T-helper 1 cell treated with Interleukin-12 subunit alpha and Interleukin-12 subunit beta and Interleukin-4 antibody, amounts not matched to agents 30 μg/mL and 1 μg/mL, for 36 hours (primary cell): ENCODE measurements at regions not wholly inside any gene's neighbourhood (a gene's known extent, or its start where the extent isn't known, plus 50 kb on each side); places are given as distances from the start of the nearest gene placed in this dataset.

Experiments used
- H3K27ac Mint-ChIP-seq: one replicate; pipeline ENCODE4 v1.8.0; 2021; ENCODE audit warnings: mild to moderate bottlenecking, mixed read lengths
- H3K27me3 Mint-ChIP-seq: one replicate; pipeline ENCODE4 v1.8.0; 2021; ENCODE audit warnings: low read depth, mixed read lengths
- H3K36me3 Mint-ChIP-seq: one replicate; pipeline ENCODE4 v1.8.0; 2021; ENCODE audit warnings: low read depth, mixed read lengths
- H3K4me1 Mint-ChIP-seq: one replicate; pipeline ENCODE4 v1.8.0; 2021; ENCODE audit warnings: low read depth, mixed read lengths
- H3K4me3 Mint-ChIP-seq: one replicate; pipeline ENCODE4 v1.8.0; 2021; ENCODE audit warnings: mild to moderate bottlenecking, moderate library complexity, mixed read lengths
- H3K9me3 Mint-ChIP-seq: one replicate; pipeline ENCODE4 v1.8.0; 2021; ENCODE audit warnings: mixed read lengths

- Mint-ChIP-seq H3K4me3 (no peak overlapping the region), H3K27ac (no peak overlapping the region), H3K9me3 (no peaks in the 10 kb centered on the region), H3K36me3 (no peaks in the 10 kb centered on the region), H3K4me1 (no peaks in the 10 kb centered on the region), H3K27me3 (no peaks in the 10 kb centered on the region)
Observed at GRCh38 chr9:81234924-81235610, 454.3 kb downstream of the TLE1 start.

- no peaks in the 10 kb centered on the region for H3K4me1 Mint-ChIP-seq
- no peaks in the 10 kb centered on the region for H3K27me3 Mint-ChIP-seq
- H3K4me3 Mint-ChIP-seq = no peak overlapping the region
Observed at GRCh38 chr9:81231011-81231410, 458.3 kb downstream of the TLE1 start.

GRCh38 chr9:81227507-81228245, 461.7 kb downstream of the TLE1 start:
- no peaks in the 10 kb centered on the region for H3K4me1 Mint-ChIP-seq
- no peaks in the 10 kb centered on the region for H3K27me3 Mint-ChIP-seq
- no peak overlapping the region for H3K4me3 Mint-ChIP-seq
- no peaks in the 10 kb centered on the region for H3K36me3 Mint-ChIP-seq
- no peaks in the 10 kb centered on the region for H3K9me3 Mint-ChIP-seq
- H3K27ac Mint-ChIP-seq = no peak overlapping the region

More at GRCh38 chr9:81231011-81231410, 458.3 kb downstream of the TLE1 start:
- Mint-ChIP-seq H3K9me3 (no peaks in the 10 kb centered on the region), H3K36me3 (no peaks in the 10 kb centered on the region), H3K27ac (no peak overlapping the region)

- no peaks in the 10 kb centered on the region for H3K36me3 Mint-ChIP-seq
- no peak overlapping the region for H3K27ac Mint-ChIP-seq
- no peaks in the 10 kb centered on the region for H3K4me1 Mint-ChIP-seq
- no peaks in the 10 kb centered on the region for H3K27me3 Mint-ChIP-seq
- no peak overlapping the region for H3K4me3 Mint-ChIP-seq
- no peaks in the 10 kb centered on the region for H3K9me3 Mint-ChIP-seq
Observed at GRCh38 chr9:81225596-81225995, 463.8 kb downstream of the TLE1 start.

- no peaks in the 10 kb centered on the region for H3K9me3 Mint-ChIP-seq
- no peak overlapping the region for H3K27ac Mint-ChIP-seq
- no peaks in the 10 kb centered on the region for H3K4me1 Mint-ChIP-seq
- H3K27me3 Mint-ChIP-seq = no peaks in the 10 kb centered on the region
- no peaks in the 10 kb centered on the region for H3K36me3 Mint-ChIP-seq
- no peak overlapping the region for H3K4me3 Mint-ChIP-seq
Observed at GRCh38 chr9:81224166-81225081, 464.9 kb downstream of the TLE1 start.

- H3K4me1 Mint-ChIP-seq = no peaks in the 10 kb centered on the region
- H3K4me3 Mint-ChIP-seq = no peak overlapping the region
- no peak overlapping the region for H3K27ac Mint-ChIP-seq
- no peaks in the 10 kb centered on the region for H3K36me3 Mint-ChIP-seq
- peaks cover 10% of the 10 kb centered on the region for H3K9me3 Mint-ChIP-seq
- no peaks in the 10 kb centered on the region for H3K27me3 Mint-ChIP-seq
Observed at GRCh38 chr9:81214975-81215374, 474.4 kb downstream of the TLE1 start.

- H3K4me3 Mint-ChIP-seq = no peak overlapping the region
- no peaks in the 10 kb centered on the region for H3K27me3 Mint-ChIP-seq
- H3K4me1 Mint-ChIP-seq = no peaks in the 10 kb centered on the region
- H3K9me3 Mint-ChIP-seq = peaks cover 10% of the 10 kb centered on the region
- no peaks in the 10 kb centered on the region for H3K36me3 Mint-ChIP-seq
- no peak overlapping the region for H3K27ac Mint-ChIP-seq
Observed at GRCh38 chr9:81213456-81213855, 475.9 kb downstream of the TLE1 start.

- H3K4me3 Mint-ChIP-seq = no peak overlapping the region
- H3K4me1 Mint-ChIP-seq = no peaks in the 10 kb centered on the region
- no peak overlapping the region for H3K27ac Mint-ChIP-seq
- no peaks in the 10 kb centered on the region for H3K27me3 Mint-ChIP-seq
- H3K36me3 Mint-ChIP-seq = no peaks in the 10 kb centered on the region
- peaks cover 7% of the 10 kb centered on the region for H3K9me3 Mint-ChIP-seq
Observed at GRCh38 chr9:81211741-81212140, 477.6 kb downstream of the TLE1 start.

GRCh38 chr9:81207651-81208050, 481.7 kb downstream of the TLE1 start:
- no peak overlapping the region for H3K27ac Mint-ChIP-seq
- no peak overlapping the region for H3K4me3 Mint-ChIP-seq
- H3K9me3 Mint-ChIP-seq = no peaks in the 10 kb centered on the region

GRCh38 chr9:81202292-81202691, 487.1 kb downstream of the TLE1 start:
- Mint-ChIP-seq H3K36me3 (no peaks in the 10 kb centered on the region), H3K9me3 (no peaks in the 10 kb centered on the region), H3K27me3 (no peaks in the 10 kb centered on the region), H3K4me1 (no peaks in the 10 kb centered on the region), H3K4me3 (no peak overlapping the region), H3K27ac (no peak overlapping the region)

More at GRCh38 chr9:81207651-81208050, 481.7 kb downstream of the TLE1 start:
- Mint-ChIP-seq H3K27me3 (no peaks in the 10 kb centered on the region), H3K4me1 (no peaks in the 10 kb centered on the region), H3K36me3 (no peaks in the 10 kb centered on the region)

GRCh38 chr9:81195206-81195605, 494.1 kb downstream of the TLE1 start:
- H3K4me1 Mint-ChIP-seq = no peaks in the 10 kb centered on the region
- no peaks in the 10 kb centered on the region for H3K27me3 Mint-ChIP-seq
- no peak overlapping the region for H3K4me3 Mint-ChIP-seq
- no peak overlapping the region for H3K27ac Mint-ChIP-seq
- no peaks in the 10 kb centered on the region for H3K36me3 Mint-ChIP-seq
- peaks cover 3% of the 10 kb centered on the region for H3K9me3 Mint-ChIP-seq

GRCh38 chr9:81193362-81194339, 495.7 kb downstream of the TLE1 start:
- Mint-ChIP-seq H3K27ac (no peak overlapping the region), H3K4me3 (no peak overlapping the region)

GRCh38 chr9:81191222-81191621, 498.1 kb downstream of the TLE1 start:
- Mint-ChIP-seq H3K9me3 (peaks cover 3% of the 10 kb centered on the region), H3K36me3 (no peaks in the 10 kb centered on the region), H3K27me3 (no peaks in the 10 kb centered on the region)

More at GRCh38 chr9:81193362-81194339, 495.7 kb downstream of the TLE1 start:
- Mint-ChIP-seq H3K27me3 (no peaks in the 10 kb centered on the region), H3K36me3 (no peaks in the 10 kb centered on the region), H3K9me3 (peaks cover 3% of the 10 kb centered on the region), H3K4me1 (no peaks in the 10 kb centered on the region)

More at GRCh38 chr9:81191222-81191621, 498.1 kb downstream of the TLE1 start:
- Mint-ChIP-seq H3K4me3 (no peak overlapping the region), H3K27ac (no peak overlapping the region), H3K4me1 (no peaks in the 10 kb centered on the region)
